Cardiac muscle cell (in vitro differentiated cells and primary cell): ENCODE measurements at regions not wholly inside any gene's neighbourhood (a gene's known extent, or its start where the extent isn't known, plus 50 kb on each side); places are given as distances from the start of the nearest gene placed in this dataset.

Experiments
- DNase-seq, 2 donors: peaks; one replicate each; pipeline versions ENCODE4 v3.0.0 to v3.0.0-alpha.2; 2010 to 2017; ENCODE audit warnings: low read depth in 1 of 2, low spot score in 1 of 2
- H3K27ac ChIP-seq: fragments of 200-600 bp; sonication (generic); 2 replicates; pipeline ENCODE4 v1.5.1; 2016
- H3K27me3 ChIP-seq: fragments of 200-600 bp; sonication (generic); 2 replicates; pipeline ENCODE4 v1.6.0; 2016; ENCODE audit warnings: control low read depth
- H3K36me3 ChIP-seq: fragments of 200-600 bp; sonication (generic); 2 replicates; pipeline ENCODE4 v1.5.1; 2016; ENCODE audit warnings: control low read depth
- H3K4me1 ChIP-seq: fragments of 200-600 bp; sonication (generic); 2 replicates; pipeline ENCODE4 v1.8.1; 2017; ENCODE audit warnings: low read depth, mild to moderate bottlenecking, mixed run types
- H3K4me3 ChIP-seq: fragments of 200-600 bp; sonication (generic); 2 replicates; pipeline ENCODE4 v1.5.1; 2016; ENCODE audit warnings: mild to moderate bottlenecking
- H3K9me3 ChIP-seq: fragments of 200-600 bp; sonication (generic); 2 replicates; pipeline ENCODE4 v1.5.1; 2017; ENCODE audit warnings: low read depth, mild to moderate bottlenecking, control low read depth
- CTCF ChIP-seq: IDR thresholded peaks from 2 replicates; pipeline ENCODE4 v1.5.1; 2012; ENCODE audit warnings: low read depth, mild to moderate bottlenecking, low read length

GRCh38 chr6:26292709-26293108 lies 72.3 kb upstream of the BTN3A2 start:
- Histone ChIP-seq H3K4me1 (no peaks in the 10 kb centered on the region), H3K36me3 (no peaks in the 10 kb centered on the region), H3K4me3 (no peak overlapping the region), H3K27me3 (no peaks in the 10 kb centered on the region), H3K9me3 (no peaks in the 10 kb centered on the region), H3K27ac (no peak overlapping the region)
- no peak for TF ChIP-seq CTCF
- DNase-seq, result no peak

GRCh38 chr6:26294302-26294701 lies 70.7 kb upstream of the BTN3A2 start:
- TF ChIP-seq CTCF, result no peak
- Histone ChIP-seq H3K27ac (no peak overlapping the region), H3K4me3 (no peak overlapping the region), H3K36me3 (no peaks in the 10 kb centered on the region), H3K9me3 (no peaks in the 10 kb centered on the region), H3K27me3 (no peaks in the 10 kb centered on the region), H3K4me1 (no peaks in the 10 kb centered on the region)
- no peak for DNase-seq

- H3K27me3 ChIP-seq, result no peaks in the 10 kb centered on the region
- DNase-seq, result peak in 1 of 2 donors; percentile 70
- no peak overlapping the region for H3K27ac ChIP-seq
- no peak overlapping the region for H3K4me3 ChIP-seq
- no peak for TF ChIP-seq CTCF
- H3K36me3 ChIP-seq, result no peaks in the 10 kb centered on the region
- H3K9me3 ChIP-seq, result no peaks in the 10 kb centered on the region
- no peaks in the 10 kb centered on the region for H3K4me1 ChIP-seq
Observed at GRCh38 chr6:26295691-26296555, 69.1 kb upstream of the BTN3A2 start.

GRCh38 chr6:26296556-26296856 lies 68.5 kb upstream of the BTN3A2 start:
- H3K4me1 ChIP-seq, result no peaks in the 10 kb centered on the region
- no peaks in the 10 kb centered on the region for H3K27me3 ChIP-seq
- H3K27ac ChIP-seq, result no peak overlapping the region
- no peaks in the 10 kb centered on the region for H3K9me3 ChIP-seq
- no peak for DNase-seq
- no peaks in the 10 kb centered on the region for H3K36me3 ChIP-seq
- no peak overlapping the region for H3K4me3 ChIP-seq
- no peak for TF ChIP-seq CTCF

GRCh38 chr6:26296857-26297648 lies 67.9 kb upstream of the BTN3A2 start:
- no peaks in the 10 kb centered on the region for H3K9me3 ChIP-seq
- H3K4me3 ChIP-seq, result no peak overlapping the region
- no peaks in the 10 kb centered on the region for H3K27me3 ChIP-seq
- no peaks in the 10 kb centered on the region for H3K4me1 ChIP-seq
- no peak for DNase-seq
- no peak overlapping the region for H3K27ac ChIP-seq
- no peak for TF ChIP-seq CTCF
- H3K36me3 ChIP-seq, result no peaks in the 10 kb centered on the region
